NCI-H748 treated with DMSO at 0.1 percent for 48 hours (cell line): ENCODE measurements at regions not wholly inside any gene's neighbourhood (a gene's known extent, or its start where the extent isn't known, plus 50 kb on each side); places are given as distances from the start of the nearest gene placed in this dataset.

Source experiments
- DNase-seq: peaks from one replicate; lab custom pipeline; 2025; lab: John Stamatoyannopoulos, UW

DNA sequence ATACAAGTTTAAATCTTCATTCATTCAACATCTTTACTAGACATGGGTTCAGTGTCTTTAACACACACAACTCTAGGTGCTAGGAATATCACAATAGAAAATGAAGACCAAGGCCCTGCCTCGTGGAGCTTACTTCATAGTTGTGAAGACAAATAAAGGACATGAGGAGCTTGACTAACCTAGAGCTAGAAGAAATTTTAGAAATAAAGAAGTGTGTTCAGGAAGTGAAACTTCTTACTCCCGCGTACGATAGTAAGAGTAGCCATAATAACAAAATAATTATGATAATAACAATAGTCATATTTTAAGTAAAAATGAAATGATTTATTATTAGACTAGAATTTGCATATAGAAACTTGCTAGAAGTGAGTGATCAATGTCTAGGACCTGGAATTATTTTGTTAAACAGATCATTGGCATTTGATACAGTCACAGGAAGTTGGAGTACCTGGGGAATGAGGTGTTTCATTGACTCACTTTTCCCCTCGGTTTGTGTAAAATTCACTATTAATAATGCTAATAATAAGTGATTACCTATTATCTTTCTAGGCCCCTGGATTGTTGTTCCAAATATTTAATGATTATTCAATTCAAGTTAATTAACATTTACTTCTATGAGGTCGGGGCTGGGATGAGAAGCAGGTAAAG lies 331.3 kb downstream of the NSG2 start:
- DNase-seq: no peak

DNA sequence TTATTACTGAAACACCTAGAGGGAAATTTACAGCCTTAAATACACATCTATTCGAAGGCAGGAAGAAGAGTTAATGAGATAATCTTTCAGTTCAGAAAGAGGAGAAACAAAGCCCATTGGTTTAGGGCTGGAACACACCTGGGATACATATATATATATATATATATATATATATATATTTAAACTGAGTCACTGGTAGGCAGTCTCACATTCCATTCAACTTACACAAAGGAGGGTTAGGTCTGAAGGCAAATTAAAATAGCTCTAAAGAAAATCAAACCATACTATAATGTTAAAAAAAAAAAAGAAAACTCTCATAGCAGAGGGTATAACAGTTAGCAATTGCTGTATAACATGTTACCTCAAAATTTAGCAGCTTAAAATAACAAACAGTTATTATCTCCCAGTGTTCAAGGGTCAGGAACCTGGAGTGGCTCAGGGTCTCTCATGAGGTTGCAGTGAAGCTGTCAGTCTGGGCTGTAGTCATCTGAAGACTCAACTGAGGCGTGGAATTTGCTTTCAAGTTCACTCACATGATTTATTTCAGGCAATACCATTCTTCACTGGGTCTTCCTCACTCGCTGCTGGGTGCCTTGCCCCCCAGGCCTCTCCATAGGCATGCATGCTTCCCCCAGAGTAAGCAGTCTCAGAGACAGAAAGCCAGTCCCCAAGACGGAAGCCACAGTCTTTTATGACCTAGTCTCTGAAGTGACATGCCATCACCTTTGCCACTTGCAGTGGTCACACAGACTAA lies 332.8 kb downstream of the NSG2 start:
- DNase-seq: no peak

DNA sequence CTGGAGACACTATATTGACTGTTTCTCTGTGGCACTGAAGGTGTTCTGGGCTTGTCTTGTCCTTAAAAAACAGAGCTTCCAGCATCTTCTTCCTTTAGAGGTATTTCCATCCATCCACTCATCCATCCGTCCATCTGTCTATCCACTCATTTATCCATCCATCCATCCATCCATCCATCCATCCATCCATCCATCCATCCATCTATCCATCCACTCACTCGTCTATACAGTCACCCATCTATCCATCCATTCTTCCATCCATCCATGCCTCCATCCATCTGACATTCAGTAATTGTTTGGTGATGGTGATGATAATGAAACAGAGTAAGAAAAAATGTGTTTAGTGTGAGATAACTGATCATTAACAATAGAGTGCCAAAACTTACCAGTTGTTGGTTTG lies 334.8 kb downstream of the NSG2 start:
- DNase-seq: no peak

DNA sequence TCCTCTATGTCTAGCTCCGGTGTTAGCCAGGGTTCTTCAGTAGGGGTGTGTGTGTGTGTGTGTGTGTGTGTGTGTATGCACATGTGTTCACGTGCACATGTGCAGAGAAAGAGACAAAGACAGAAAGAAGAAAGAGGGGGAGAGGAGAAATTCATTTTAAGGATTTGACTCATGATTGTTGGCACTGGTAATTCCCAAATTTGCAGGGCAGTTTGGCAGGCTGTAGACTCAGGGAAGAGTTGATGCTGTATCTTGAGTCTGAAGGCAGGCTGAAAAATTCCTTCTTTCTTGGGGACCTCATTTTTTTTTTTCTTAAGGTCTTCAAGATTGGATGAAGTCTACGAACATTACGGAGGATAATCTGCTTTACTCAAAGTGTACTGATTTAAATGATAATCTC lies 335.7 kb downstream of the NSG2 start:
- no peak for DNase-seq

- DNase-seq: peak; percentile 60
Observed at GRCh38 chr5:174383210-174384167, 338.0 kb downstream of the NSG2 start.

DNA sequence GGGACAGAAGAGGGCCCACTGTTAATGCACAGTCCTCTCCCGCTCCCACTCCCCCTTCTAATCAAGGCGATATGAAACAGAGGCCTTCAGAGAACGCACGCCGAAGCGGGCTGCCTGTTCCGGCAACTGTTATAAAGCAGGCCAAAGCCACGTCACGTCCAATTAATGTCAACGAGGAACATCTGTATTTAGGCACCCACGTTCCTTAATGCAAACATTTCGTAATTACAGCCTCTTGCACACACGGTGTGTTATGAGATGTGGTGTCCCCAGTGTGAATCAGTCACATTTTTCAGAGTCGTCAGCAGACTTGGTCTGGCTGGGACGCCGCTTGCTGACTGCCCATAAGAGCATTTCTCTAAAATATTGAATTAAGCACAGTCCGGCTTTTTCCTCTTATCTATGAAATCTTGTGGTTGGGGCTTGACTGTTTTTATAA lies 339.0 kb downstream of the NSG2 start:
- no peak for DNase-seq

DNA sequence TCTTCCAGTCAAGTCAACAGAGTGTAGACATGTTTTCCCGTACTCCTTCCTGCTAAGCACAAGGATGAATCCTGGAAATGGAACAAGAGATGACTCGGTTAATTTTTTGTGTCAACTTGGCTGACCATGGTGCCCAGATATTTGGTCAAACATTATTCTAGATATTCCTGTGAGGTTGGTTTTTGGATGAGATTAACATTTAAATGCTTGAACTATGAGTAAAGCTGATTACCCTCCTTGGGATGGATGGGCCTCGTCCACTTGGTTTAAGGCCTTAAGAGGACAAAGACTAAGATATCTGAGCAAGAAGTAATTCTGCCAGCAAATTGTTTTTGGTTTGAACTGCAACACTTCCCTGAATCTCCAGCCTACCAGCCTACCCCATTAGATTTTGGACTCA lies 338.1 kb upstream of the MSX2 start:
- no peak for DNase-seq

DNA sequence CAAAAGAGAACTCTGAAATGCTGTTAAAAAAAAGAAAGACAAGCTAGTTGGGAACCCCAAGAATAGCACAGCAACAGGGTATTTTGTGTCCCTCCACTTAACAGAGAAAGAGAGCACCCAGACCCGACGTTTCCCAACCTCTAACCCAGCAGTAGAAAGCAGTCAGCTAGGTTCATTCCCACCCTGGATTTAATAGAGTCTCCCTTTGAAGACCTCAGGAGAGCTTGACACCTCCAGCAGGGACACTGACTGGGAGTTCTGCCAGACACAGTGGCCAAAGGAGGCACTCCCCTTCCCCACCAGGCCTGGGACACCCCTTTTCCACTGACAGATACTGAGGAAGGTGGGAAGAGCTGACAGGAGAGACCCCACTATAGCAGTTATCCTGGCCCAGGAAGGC lies 337.5 kb upstream of the MSX2 start:
- DNase-seq: no peak

DNA sequence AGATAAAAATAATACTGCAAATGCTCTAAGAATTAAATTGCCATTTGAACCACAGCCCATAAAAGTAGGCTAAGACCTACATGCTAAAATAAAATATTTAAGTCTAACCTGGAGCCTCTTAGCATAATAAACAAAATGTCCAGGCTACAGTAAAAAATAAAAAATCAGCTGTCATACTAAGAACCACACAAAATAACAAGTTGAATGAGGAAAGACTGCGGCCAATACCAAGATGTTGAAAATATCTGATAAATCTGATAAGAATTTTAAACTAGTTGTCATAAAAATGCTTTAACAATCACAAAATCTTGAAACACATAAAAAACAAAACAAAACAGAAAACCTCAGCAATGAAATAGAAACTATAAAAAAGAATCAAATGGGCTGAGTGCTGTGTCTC lies 336.9 kb upstream of the MSX2 start:
- no peak for DNase-seq

DNA sequence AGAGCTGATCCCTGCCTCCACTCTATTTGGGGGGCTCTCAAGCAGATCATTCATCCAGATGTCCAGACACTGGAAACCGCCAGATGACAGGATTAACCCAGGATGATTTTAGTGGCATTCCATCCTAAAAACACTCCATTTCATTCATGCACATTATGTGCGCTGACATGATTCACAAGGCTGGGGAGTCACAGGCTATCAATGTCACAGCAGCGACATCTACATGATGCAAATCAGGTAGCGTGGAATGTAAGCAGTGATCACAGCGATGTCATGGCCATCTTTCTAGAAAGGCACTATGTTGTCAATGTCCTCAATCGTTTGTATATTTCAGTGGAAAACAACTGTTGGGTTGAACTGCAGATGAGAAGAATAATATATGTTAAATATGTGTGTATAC lies 331.5 kb upstream of the MSX2 start:
- no peak for DNase-seq

- DNase-seq: no peak
Observed at GRCh38 chr5:174396541-174396940, 327.8 kb upstream of the MSX2 start.

DNA sequence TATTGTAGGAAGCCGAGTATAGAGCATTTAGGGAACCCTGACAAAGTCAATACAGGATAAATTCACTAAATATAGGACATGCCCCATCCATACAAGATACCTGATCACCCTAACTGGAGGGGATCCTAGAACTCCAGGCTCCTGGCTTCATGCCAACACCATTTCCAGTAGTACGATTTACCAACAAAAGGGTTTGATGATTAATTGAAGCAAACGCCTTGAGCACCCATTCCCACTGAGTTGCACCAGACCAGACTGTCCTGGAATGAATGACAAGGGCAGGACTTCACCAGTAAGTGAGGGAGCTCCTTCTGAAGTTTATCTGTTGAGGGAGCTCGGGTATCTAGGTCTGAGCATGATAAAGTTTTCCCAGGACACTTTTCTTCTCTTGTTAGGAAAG lies 327.2 kb upstream of the MSX2 start:
- DNase-seq: no peak

- DNase-seq: no peak
Observed at GRCh38 chr5:174398171-174398570, 326.2 kb upstream of the MSX2 start.

DNA sequence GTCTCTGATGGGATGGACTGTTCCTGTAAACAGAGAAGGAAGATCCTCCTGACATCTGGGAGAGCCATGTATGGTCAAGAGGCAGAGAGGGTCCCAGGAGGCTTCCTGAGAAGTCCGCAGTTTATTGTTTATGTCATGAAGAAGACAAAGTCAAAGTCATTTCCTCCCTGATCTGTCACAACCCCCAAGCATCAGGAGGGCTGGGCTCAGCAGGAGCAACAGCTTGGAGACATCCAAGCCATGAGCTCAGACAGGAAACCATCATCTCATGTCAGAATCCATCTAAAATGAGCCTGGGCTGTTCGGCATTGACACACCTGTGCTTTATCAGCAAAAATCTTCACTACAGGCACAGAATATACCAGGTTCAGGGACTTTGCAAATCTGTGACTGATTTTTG lies 325.0 kb upstream of the MSX2 start:
- no peak for DNase-seq

- no peak for DNase-seq
Observed at GRCh38 chr5:174400461-174400860, 323.9 kb upstream of the MSX2 start.

- DNase-seq: no peak
Observed at GRCh38 chr5:174401793-174402192, 322.6 kb upstream of the MSX2 start.

DNA sequence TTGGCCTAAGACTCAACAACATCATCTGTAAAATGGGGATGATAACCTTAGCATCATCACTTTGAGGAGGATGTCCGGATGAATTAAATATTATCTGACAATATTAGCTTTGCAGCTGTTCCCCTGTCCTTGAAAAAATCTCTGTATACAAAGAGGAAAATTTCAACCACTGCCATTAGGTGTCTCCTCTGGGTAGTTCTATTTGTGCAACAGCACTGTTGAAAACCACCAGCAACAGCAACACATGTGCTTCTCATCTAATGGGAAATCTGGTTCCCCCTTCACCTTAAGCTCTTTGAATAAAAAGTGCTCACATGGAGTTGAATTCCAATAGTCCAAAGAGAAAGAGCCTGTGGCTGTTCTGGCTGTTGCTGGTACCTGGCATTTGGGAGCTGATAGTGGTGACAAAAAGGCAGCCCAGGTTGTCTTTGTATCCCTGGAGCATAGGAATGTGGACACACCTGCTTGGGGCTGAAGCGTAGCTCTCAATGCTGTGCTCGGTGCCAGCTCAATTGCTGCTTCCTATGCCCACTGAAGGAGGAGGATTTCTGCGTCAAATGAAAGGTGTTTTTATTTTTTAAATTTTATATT lies 322.1 kb upstream of the MSX2 start:
- no peak for DNase-seq

DNA sequence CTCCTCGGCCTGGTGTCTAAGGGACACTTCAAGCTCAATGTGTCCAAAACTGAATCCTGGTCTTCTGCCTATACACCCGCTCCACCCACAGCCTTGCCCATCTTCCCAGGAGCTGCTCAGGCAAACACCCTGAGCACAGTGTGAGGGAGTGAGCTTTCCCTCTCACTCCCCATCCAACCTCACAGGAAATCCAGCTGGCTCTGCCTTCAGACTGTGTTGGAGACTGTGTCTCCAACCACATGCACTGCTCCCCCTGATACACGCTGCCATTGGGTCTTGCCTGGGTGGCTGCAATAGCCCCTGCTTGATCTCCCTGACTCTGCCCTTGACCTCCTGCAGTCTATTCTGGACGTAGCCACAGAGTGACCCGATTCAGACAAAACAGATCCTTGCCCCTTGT lies 319.5 kb upstream of the MSX2 start:
- no peak for DNase-seq

DNA sequence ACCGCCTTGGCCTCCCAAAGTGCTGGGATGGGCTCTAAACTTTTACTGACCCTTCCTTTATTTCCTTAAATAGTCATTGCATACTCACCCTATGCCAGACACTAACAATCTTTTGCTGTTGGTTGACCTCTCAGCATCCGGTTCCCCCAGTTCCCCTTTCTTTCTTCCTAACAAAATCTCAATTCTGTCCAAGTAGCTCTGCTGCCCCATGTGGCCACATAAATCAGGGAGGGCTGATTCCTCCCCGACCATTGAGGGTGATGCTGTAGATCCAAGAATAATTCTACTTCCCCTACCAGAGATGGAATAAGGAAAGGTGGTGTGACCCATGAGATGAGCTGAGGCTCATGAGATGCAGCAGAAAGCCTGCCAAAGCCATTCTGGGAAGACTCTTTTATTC lies 315.3 kb upstream of the MSX2 start:
- no peak for DNase-seq

GRCh38 chr5:174409971-174410370 lies 314.4 kb upstream of the MSX2 start:
- DNase-seq: no peak

GRCh38 chr5:174410716-174411478 lies 313.5 kb upstream of the MSX2 start:
- peak; percentile 33 for DNase-seq

- no peak for DNase-seq
Observed at GRCh38 chr5:174411479-174411819, 312.9 kb upstream of the MSX2 start.
